Limb (tissue), 2 donors: ENCODE measurements at regions not wholly inside any gene's neighbourhood (a gene's known extent, or its start where the extent isn't known, plus 50 kb on each side); places are given as distances from the start of the nearest gene placed in this dataset.

Experiments
- DNase-seq, 2 donors: peaks; one replicate each; pipeline ENCODE4 v3.0.0-alpha.2; 2016; ENCODE audit errors: extremely low spot score in 2 of 2

DNA sequence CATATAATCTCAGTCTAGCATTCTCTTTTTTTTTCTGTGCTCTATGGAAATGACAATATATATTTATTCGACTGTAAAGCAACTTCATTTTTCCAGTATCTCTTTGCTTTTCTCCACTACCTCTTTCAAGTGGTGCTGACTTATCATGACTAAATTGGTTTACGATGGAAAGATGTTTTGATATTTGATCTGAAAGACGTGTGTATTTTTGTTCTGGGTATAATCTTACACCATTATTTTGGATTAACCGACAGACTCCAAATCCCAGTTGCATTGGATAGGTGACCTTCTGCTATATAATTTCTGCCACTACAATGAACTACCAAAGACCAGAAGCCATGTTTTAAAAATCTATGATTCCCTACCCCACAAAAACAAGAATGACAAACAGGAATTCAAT, 380.5 kb upstream of the NFE2L3 start:
- DNase-seq: no peak

DNA sequence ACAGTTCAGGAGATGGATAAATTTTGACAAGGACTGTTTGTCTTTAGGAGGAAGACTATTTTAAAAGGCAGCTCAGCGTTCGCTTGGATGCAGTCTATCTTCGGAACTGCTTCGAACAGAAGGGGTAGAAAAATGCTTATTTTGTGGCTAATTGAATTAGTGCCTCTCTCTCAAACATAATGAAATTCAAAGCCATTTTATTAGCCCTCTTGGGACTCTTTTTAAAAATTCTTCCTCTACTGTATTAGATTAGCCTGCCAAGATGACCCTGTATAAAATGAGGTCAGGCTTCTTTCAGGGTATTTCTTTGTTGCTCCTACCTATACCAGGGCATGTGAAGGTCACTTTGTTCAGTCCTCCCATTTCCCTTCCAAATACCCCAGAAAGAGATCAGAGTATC, 379.2 kb upstream of the NFE2L3 start:
- DNase-seq: no peak

DNA sequence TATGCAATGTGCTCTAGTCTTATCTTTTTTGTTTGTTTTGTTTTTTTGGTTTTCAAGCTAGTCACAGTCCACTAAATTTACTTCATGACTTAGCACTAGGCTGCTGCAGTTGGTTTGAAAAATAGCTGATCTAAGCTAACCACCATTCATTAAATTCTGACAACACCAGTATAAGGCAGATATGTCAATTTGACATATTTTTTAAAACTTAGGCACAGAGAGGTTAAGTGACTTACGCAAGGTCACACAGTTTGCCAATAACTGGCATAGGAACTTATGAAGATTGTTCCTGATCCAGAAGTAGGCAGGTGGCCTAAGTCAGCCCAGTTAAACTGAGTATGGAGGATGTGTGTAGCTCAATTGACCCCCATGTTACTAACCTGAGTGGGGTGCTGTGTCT, 377.3 kb upstream of the NFE2L3 start:
- no peak for DNase-seq

DNA sequence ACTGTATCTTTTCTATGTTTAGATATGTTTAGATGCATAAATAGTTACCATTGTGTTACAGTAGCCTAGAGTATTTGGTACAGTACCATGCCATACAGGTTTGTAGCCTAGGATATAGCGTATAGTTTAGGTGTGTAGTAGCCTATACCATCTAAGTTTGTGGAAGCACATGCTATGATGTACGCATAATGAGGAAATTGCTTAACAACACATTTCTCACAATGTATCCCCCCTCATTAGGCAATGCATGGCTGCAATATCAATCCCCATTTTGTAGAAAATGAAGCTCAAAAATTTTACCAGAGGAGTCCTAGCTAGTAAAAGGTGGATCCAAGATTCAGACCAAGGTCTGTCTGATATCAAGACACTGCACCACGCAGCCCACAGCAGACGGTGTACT, 376.4 kb upstream of the NFE2L3 start:
- no peak for DNase-seq

DNA sequence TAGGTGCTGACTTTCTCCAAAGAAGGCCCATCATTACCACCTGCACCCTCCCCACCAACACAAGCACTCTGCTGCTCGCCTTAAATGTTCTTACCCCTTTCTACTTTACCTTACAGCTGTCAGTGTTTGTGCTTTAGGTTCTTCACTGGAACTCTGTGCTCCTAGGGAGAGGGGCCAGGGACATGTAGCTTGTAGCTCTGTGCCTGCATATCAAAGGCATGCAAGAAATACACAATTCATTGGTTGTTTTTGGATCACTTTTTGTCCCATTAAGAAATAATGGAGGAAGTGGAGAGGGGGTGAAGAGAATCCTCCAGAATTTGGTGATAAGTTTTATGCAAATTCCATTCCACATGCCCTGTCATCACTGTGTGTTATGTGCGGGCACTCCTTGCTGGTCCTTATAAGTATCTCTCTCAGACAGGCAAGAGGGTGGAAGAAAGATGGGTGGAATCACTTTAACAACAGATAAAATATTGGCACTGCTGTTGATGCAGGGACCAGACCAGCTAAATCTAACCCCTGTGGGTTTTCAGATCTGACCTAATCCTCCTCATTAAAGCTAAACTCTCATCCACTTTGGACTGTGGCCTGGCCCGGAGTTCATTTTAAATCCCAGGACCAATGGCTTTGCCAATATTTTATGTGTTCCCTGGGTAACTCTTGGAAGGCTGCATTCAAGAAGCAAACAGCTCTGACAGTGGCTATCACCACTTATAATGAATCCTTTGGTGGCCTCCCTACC, 375.8 kb upstream of the NFE2L3 start:
- peak in 1 of 2 donors; percentile 21 for DNase-seq

DNA sequence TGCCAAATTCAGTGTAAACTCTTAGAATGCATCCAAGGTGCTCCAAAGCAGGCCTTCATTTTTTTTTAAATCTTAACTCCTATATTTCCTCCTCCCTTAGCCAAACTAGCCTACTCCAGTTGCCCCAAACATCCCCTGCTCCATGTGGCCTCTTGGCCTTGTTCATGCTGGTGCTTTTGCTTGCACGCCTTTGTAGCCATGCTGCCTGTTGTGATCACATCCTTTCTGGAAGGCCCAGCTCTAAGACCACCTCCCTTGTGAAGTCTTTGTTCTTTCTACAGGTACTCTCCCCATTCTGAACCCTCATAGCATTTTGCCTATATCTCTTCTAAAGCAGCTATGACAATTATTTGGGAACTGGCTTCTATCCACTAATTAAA, 375.3 kb upstream of the NFE2L3 start:
- DNase-seq: no peak

DNA sequence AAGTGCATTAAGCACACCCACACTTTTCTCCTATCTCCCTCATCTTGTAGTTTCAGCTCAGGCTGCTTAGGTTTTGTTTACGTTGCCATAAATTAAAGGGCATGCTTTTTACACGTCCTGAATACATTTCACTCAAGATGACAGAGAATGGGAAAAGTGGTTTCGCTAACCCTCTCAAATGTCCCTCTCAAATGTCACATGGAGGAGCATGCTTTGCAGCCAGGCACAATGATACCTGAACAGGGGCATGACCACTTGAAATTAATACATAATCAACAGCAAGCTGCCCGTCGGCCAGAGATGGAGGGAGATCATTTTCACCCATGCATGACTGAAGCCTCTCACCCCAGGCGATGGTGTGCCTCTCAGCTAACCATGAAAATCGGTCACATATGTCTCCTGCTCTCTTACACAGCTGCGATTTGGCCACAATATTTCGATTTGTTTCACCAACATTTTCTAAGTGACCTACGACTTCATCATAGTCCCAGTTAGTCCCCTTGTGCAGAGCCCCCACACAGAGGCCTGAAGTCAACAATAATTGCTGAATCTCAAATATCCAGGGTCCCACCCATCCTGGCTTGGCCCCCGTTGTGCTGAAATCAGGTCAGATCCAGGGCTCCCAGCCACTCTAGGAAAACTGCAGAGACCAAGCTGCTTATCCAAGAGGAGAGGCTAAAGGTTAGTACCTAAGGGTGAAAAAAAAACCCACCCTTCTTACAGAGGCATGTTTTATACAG, 373.9 kb upstream of the NFE2L3 start:
- DNase-seq: no peak

DNA sequence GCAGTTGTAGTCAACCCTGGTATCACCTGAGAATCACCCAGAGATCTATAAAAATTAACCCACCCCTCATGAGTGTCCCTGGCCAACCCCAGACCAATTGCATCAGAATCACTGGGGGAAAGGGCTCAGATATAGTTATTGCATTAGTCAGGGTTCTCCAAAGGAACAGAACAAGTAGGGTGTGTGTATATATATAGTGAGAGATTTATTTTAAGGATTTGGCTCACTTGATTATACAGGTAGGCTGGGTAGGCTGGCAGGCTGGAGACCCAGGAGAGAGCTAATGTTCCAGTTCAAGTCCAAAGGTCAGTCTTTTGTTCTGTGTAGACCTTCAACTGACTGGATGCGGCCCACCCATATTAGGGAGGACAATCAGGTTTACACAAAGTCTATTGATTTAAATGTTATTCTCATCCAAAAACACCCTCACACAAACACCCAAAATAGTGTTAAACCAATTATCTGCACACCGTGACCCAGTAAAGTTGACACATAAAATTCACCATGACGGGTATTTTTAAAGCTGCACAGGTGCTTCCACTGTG, 372.9 kb upstream of the NFE2L3 start:
- no peak for DNase-seq

DNA sequence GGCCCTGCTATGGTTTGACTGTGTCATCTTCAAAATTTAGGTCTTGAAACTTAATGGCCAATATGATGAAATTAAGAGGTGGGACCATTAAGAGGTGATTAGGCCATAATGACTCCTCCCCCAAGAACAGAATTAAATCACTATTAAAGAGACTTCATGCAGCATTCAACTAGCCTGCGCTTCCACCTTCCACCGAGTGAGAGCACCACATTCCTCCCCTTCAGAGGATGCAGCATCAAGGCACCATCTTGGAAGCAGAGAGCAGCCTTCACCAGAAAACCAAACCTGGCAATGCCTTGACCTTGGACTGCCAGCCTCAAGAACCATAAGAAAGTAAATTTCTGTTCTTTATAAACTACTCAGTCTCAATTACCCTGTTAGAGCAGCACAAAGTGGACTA, 371.1 kb upstream of the NFE2L3 start:
- no peak for DNase-seq

DNA sequence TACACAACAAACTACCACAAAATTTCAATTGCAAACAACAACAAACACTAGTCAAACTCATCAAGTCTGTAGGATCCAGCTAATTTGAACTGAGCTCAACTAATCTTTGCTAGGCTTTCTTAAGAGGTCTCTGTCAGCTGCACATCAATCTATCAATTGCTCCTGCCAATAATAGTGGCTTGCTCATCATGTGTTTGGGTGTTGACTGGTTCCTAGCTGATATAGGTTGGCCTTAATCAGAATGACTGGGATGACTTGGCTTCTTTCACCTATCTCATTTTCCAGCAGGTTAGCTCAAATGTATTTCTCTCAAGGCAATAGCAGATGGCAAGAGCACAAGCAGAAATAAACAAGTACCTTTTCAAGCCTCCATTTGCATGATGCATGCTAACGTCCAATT, 370.3 kb upstream of the NFE2L3 start:
- no peak for DNase-seq

DNA sequence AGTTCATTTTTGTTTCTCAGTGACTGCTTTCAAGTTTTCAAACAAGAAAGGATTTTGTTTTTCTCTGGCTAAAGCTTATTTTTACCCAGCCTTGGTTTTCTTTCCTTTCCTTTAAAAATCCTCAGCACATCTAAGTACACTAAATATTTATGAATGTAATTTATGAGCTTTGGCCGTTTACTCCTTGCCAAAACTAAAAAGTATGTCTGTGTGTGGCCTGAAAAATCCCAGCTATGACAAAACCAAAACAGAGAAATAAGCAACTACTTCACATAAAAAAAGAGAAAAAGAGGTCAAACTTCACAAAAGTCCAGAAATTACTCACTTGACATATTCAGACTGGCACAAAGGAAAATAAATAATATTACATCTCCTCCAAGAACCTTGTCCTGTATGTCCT, 365.1 kb upstream of the NFE2L3 start:
- no peak for DNase-seq

DNA sequence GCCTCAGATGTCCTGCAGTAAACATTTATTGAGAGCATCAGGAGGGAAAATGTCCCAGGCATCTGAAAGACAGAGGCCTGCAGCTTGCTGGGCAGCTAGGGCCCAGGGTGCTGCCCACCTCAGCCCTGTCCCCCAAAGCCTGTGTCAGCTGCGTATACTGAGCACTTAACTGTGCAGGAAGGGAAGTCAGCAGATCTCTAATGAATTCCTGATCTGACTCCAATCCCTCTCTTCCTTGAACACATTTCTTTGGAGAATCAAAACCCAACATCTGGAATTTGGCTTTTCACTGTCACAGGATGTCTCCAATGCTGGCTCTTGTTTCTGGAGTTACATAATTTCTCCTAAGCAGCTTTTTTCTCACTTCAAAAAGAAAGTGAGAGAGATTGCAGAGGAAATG, 364.7 kb upstream of the NFE2L3 start:
- no peak for DNase-seq

DNA sequence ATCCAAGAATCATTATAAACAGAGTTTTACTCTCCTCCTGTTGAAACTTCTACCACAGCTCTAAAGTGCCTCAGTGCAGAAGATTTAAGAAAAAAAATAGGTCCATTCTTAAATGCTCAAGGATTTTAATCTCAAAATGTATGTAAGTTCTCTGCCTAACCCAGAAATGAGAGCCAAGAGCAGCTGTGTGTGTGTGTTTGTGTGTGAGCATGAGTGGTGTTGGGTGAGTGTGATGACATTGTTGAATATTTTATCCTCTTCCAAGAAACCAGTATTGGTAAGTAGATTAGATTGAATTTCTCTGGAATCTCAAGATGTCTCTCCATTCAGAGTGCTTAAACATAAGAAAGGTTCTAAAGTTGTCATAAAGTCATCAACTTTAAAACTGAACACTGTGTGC, 363.6 kb upstream of the NFE2L3 start:
- no peak for DNase-seq

DNA sequence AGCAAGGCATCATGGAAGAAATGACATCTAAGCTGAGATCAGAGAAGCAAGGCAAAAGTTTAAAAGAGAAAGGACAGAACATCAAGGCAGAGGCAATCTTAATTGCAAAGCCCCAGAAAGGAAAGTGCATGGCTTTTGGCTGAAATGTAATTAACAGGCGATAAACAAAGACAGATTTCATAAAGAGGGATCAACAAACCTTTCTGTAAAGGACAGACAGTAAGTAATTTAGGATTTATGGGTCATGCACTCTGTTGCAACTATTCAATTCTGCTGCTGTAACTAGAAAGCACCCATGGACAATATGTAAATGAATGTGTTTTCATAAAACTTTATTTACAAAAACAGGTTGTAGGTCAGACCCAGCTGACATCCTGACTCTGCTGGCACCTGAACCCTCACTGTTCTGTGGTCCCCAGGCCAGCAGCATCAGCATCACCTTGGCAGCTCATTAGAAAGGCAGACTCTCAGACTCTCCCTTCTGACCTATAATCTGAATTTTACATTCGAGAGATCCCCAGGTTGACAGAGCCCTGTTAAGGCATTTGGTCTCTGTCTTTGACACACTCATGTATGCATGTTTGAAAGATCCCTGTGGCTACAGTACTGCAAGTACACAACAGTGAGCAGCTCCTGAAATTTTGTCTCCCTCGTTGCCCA, 362.9 kb upstream of the NFE2L3 start:
- no peak for DNase-seq

DNA sequence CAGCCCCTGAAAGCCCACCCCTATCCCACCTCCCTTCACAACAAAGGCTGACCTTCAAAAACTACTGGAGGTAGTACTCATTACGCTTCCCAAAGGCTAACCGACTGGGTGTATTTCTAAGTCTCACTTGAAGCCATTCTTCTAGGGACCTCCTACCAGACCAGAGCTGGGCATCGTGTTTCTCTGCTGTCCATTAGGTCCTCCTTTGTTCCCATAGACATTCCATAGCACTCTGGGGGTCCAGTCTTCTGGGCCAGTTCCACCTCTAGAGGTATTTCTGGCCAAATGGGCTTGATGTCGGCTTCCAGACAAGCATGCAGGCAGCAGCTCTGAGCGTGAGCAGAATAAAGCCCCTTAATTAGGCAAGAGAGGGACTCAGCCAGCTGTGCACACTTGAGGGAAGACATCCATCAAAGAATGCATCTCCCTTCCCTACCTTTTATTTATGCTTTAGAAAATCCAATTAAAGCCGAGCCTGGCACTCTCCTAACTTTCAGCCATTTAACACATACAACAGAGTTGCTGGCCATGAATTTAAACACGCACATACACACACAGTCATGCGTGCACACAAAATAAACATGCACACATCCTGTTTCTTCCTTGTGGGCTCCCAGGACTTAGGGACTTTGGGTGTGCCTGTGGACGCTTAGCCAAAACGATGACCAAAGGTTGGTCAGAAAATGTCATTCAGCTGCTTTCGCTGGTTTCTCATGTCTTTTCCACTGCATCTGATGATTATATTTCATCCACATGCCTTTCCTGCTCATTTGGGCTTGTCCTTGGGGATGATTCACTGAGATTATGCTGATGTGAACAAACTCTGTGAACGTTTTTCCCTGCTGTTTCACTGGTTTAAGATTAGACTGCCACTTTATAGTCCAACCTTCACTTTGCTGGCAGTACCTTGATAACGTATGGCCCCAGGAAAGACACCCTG, 362.0 kb upstream of the NFE2L3 start:
- DNase-seq: no peak

DNA sequence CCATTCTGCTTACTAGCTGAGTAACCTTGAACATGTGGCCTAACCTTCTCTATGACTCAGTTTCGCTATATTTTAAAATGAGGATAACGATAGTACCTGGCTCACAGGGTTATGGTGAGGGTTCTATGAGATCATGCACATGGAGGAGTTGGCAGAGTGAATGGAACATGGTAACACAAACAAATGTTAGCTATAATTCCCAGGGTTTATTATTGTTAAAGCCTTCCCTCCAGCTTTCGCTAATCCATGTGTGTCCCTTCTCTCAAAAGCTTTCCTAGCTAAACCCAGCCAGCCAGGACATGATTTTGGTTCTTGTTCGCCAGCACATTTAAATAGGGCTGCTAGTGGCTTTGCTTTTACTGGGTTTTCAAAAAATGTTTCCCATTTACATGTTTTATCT, 361.0 kb upstream of the NFE2L3 start:
- no peak for DNase-seq

DNA sequence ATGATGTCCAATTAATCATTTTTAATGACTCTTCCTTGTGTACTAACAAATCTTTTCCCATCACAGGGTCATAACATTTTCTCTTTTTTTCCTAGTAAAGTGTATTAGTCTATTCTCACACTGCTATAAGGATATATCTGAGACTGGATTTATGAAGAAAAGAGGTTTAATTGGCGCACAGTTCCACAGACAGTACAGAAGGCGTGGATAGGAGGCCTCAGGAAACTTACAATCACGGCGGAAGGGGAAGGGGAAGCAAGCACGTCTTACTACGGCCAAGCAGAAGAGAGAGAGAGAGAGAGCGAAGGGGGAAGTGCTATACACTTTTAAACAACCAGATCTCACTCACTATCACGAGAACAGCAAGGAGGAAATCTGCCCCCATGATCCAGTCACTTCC, 359.4 kb upstream of the NFE2L3 start:
- no peak for DNase-seq

DNA sequence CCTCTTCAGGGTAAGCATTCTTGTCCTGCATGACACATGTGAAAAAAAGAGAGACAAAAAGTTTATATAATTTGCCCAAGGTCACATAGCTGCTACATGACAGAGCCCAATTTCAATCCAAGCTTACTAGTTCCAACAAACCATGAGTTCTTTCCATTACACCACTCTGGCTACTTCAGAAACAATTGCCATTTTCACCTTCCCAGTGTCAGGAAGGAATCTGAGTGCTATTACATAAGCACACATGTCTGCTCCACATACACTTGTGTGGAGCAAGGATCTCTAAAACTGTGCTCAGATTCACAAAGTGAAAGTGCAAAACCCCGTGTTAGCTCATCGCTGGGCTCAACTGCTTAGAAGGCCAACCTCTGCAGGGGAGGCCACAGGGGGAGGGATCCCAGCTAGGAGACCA, 356.2 kb upstream of the NFE2L3 start:
- no peak for DNase-seq

DNA sequence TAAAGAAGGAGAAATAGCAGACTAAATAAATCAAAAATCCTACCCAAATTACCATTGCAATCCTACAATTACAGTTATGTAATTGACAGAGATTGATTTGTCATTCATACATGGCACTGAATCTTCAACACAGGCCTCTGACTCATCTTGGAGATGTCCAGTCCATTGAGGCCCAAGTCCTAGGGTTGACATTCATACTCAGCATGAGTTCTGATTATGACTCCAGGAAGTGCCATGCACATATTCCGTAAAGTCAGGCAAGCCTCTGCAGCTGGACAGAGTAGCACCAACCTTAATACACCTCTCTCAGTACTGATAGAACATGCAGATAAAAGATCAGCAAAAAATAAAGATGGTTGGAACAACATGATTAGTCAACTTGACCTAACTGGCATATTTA, 353.7 kb upstream of the NFE2L3 start:
- no peak for DNase-seq

DNA sequence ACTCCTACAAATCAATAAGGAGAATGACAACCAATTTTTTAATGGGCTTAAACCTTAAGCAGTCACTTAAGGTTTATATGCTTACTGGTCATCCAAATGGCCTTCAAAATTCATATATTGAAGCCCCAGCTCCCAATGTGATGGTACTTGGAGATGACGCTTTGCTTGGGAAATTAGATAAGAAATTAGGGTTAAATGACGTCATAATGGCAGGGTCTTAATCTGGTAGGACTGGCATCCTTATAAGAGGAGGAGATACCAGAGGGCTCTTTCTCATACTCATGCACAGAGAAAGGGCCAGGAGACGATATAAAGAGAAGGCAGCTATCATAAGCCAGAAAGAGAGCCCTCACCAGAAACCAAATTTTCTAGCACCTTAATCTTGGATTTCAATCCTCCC, 350.8 kb upstream of the NFE2L3 start:
- DNase-seq: no peak

DNA sequence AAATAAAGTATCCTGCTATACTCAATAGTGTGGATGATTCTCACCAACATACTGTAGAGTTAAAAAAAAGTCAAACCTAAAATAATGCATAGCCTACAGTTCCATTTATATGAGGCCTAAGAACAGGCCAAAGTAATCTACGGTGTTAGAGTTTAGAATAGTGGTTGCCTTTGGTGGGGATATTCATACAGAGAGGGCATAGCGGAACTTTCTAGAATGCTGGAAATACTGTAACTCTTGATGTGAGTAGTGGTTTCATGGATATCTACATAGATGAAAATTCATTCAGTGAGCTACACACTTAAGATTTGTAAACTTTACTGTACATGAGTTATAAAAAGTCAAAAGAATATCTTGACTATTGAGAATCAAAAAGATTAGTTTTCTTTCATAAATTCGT, 349.9 kb upstream of the NFE2L3 start:
- DNase-seq: no peak
